ENCODE measurements at regions not wholly inside any gene's neighbourhood (a gene's known extent, or its start where the extent isn't known, plus 50 kb on each side); places are given as distances from the start of the nearest gene placed in this dataset.
"Not testable (repeated sequence)": the region's sequence is repeated elsewhere in the genome, so short reads cannot be mapped to it uniquely, and the experiment has no call there.

- 4% methylated on average over 5 of the region's 5 CpGs for WGBS (ENCODE audit: low lambda C conversion rate)
- Histone ChIP-seq H3K9me3 (ENCODE audit: low read length) (no peaks in the 10 kb centered on the region), H3K4me3 (replicated peaks in 1 of 3; ENCODE audit: insufficient read depth in 1 of 3, low read depth in 2 of 3, low read length in 3 of 3) (no peak overlapping the region), H3K27ac (ENCODE audit: extremely low read length, insufficient read depth, low read length) (no peak overlapping the region), H3K4me1 (ENCODE audit: insufficient read depth, low read length) (no peaks in the 10 kb centered on the region), H3K4me2 (ENCODE audit: low read depth, low read length) (no peak overlapping the region), H3K36me3 (replicated peaks in 1 of 2; ENCODE audit: control insufficient read depth in 1 of 2, insufficient read depth in 2 of 2, low read length in 2 of 2) (no peaks in the 10 kb centered on the region), H2AFZ (ENCODE audit: low read length) (no peak overlapping the region), H3K79me2 (ENCODE audit: insufficient read depth, low read length) (no peaks in the 10 kb centered on the region), H3K9ac (ENCODE audit: insufficient read depth, low read depth, low read length) (no peak overlapping the region), H4K20me1 (ENCODE audit: insufficient read depth, low read length) (no peaks in the 10 kb centered on the region), H3K27me3 (ENCODE audit: control insufficient read depth in 1 of 2, insufficient read depth in 2 of 2, low read length in 2 of 2) (peaks cover 0 to 4% of the 10 kb centered on the region in 2 experiments; a peak in 1 of 5 replicates)
- BruUV-seq (replicated peaks): no TSS peak
- in situ Hi-C loops (cut with HindIII; ENCODE audit: extremely low pct_ligation_motif_present, low pct_unique_long_range_greater_than_20kb): no loop called here
- CTCF ChIA-PET (ENCODE audit: low intra/inter-chr PET ratio, low total read pairs): no interaction called here
- TF ChIP-seq RAD51 (IDR thresholded peaks at IDR 0.05; ENCODE audit: borderline replicate concordance): no peak
- no peak for TF ChIP-seq TEAD3 (CRISPR knock-in tag; optimal IDR thresholded peaks at IDR 0.05; ENCODE audit: borderline replicate concordance)
- TF ChIP-seq ZNF589 (CRISPR knock-in tag; conservative IDR thresholded peaks at IDR 0.05): no peak
- no peak for TF ChIP-seq UBTF (CRISPR knock-in tag; IDR thresholded peaks at IDR 0.05)
- TF ChIP-seq ZNF292 (CRISPR knock-in tag; IDR thresholded peaks at IDR 0.05; ENCODE audit: borderline replicate concordance, low read depth): no peak
- no peak for TF ChIP-seq POLR2AphosphoS2 (IDR thresholded peaks at IDR 0.05; ENCODE audit: low read depth, low read length)
- TF ChIP-seq CENPBD1 (CRISPR knock-in tag; IDR thresholded peaks at IDR 0.05; ENCODE audit: borderline replicate concordance, low read depth): no peak
- no peak for TF ChIP-seq ZNF263 (CRISPR knock-in tag; IDR thresholded peaks at IDR 0.05)
- no peak for TF ChIP-seq IRF9 (CRISPR knock-in tag; IDR thresholded peaks at IDR 0.05; ENCODE audit: borderline replicate concordance)
- TF ChIP-seq TEAD2 (CRISPR knock-in tag; IDR thresholded peaks at IDR 0.05): no peak
- no peak for ATAC-seq
- FAIRE-seq: no peak
- intact Hi-C loops (cut with micrococcal nuclease; ENCODE audit: unreplicated experiment): no loop called here
- no peak for DNase-seq (ENCODE audit: low spot score)
- POLR2A ChIA-PET: no interaction called here
Measured at GRCh38 chr11:134589129-134589528, 177.1 kb upstream of the B3GAT1 start.

- H3K36me3 ChIP-seq (replicated peaks in 1 of 2; ENCODE audit: control insufficient read depth in 1 of 2, insufficient read depth in 2 of 2, low read length in 2 of 2); H3K9me3 ChIP-seq (ENCODE audit: low read length); in situ Hi-C loops (cut with HindIII; ENCODE audit: extremely low pct_ligation_motif_present, low pct_unique_long_range_greater_than_20kb); H3K79me2 ChIP-seq (ENCODE audit: insufficient read depth, low read length); H3K27ac ChIP-seq (ENCODE audit: extremely low read length, insufficient read depth, low read length); H3K9ac ChIP-seq (ENCODE audit: insufficient read depth, low read depth, low read length); ATAC-seq; BruUV-seq (replicated peaks); DNase-seq (ENCODE audit: low spot score); H4K20me1 ChIP-seq (ENCODE audit: insufficient read depth, low read length); FAIRE-seq; H3K4me1 ChIP-seq (ENCODE audit: insufficient read depth, low read length); POLR2A ChIA-PET; intact Hi-C loops (cut with micrococcal nuclease; ENCODE audit: unreplicated experiment); CTCF ChIA-PET (ENCODE audit: low intra/inter-chr PET ratio, low total read pairs); H3K27me3 ChIP-seq (ENCODE audit: control insufficient read depth in 1 of 2, insufficient read depth in 2 of 2, low read length in 2 of 2); H3K4me3 ChIP-seq (replicated peaks in 1 of 3; ENCODE audit: insufficient read depth in 1 of 3, low read depth in 2 of 3, low read length in 3 of 3); H2AFZ ChIP-seq (ENCODE audit: low read length); H3K4me2 ChIP-seq (ENCODE audit: low read depth, low read length): not testable (repeated sequence)
- 53% methylated on average over 4 of the region's 20 CpGs for WGBS (ENCODE audit: low lambda C conversion rate)
Measured at GRCh38 chr11:134588460-134589110, 176.5 kb upstream of the B3GAT1 start.
